SK-N-SH (cell line): ENCODE measurements at regions not wholly inside any gene's neighbourhood (a gene's known extent, or its start where the extent isn't known, plus 50 kb on each side); places are given as distances from the start of the nearest gene placed in this dataset.

ENCODE experiments used
- CTCF ChIA-PET: fragments of 300-600, 350-600 bp; formaldehyde crosslinking; extraction: SDS; loops from one replicate; lab custom pipeline; 2021; lab: Yijun Ruan, JAX
- POLR2A ChIA-PET: fragments of 350-600 bp; sonication (Branson Sonifier 250); formaldehyde crosslinking; extraction: SDS; loops from one replicate; lab custom pipeline; 2020; ENCODE audit warnings: antibody characterized with exemption, inconsistent platforms; lab: Yijun Ruan, JAX
- DNase-seq: peaks from one replicate; pipeline ENCODE4 v3.0.0; 2012
- H2AFZ ChIP-seq: fragments of 200-600 bp; sonication (generic); 2 replicates; pipeline ENCODE4 v1.8.1; 2016; ENCODE audit warnings: antibody characterized with exemption, mild to moderate bottlenecking, low read depth
- H3F3A ChIP-seq: fragments of 200-600 bp; sonication (generic); replicated peaks from 2 replicates; pipeline ENCODE3; 2016; ENCODE audit warnings: antibody characterized with exemption, mild to moderate bottlenecking; ENCODE audit not compliant: insufficient read depth
- H3K27ac ChIP-seq, 2 experiments: fragments of 200-500 bp in 1 of 2; fragments of 200-600 bp in 1 of 2; sonication (Bioruptor generic) in 1 of 2; sonication (generic), shearing (Covaris generic) in 1 of 2; 2 replicates each; pipeline versions ENCODE4 v1.5.1 to v1.6.1; 2014 to 2016; ENCODE audit warnings: low read depth in 2 of 2, inconsistent platforms in 1 of 2, low read length in 1 of 2, mild to moderate bottlenecking in 1 of 2, mixed read lengths in 1 of 2
- H3K27me3 ChIP-seq: fragments of 200-600 bp; sonication (generic), shearing (Covaris generic); 2 replicates; pipeline ENCODE4 v1.6.1; 2016; ENCODE audit warnings: mixed run types; ENCODE audit not compliant: insufficient read depth
- H3K36me3 ChIP-seq, 2 experiments: fragments of 200-500 bp in 1 of 2; fragments of 200-600 bp in 1 of 2; sonication (Bioruptor generic) in 1 of 2; sonication (generic) in 1 of 2; replicated peaks in 1 of 2; 2 replicates each; pipeline versions ENCODE3 to v1.5.1; 2014 to 2016; ENCODE audit warnings: low read length in 1 of 2, mild to moderate bottlenecking in 1 of 2; ENCODE audit not compliant: insufficient read depth in 2 of 2, control insufficient read depth in 1 of 2
- H3K4me1 ChIP-seq, 2 experiments: fragments of 200-500 bp in 1 of 2; fragments of 200-600 bp in 1 of 2; sonication (Bioruptor generic) in 1 of 2; sonication (generic), shearing (Covaris generic) in 1 of 2; 2 replicates each; pipeline versions ENCODE4 v1.5.1 to v1.6.1; 2014 to 2016; ENCODE audit warnings: low read depth in 1 of 2, low read length in 1 of 2, mixed run types in 1 of 2; ENCODE audit not compliant: insufficient read depth in 2 of 2, control insufficient read depth in 1 of 2
- H3K4me2 ChIP-seq: fragments of 200-600 bp; sonication (generic), shearing (Covaris generic); 2 replicates; pipeline ENCODE4 v1.6.1; 2017; ENCODE audit warnings: mixed run types
- H3K4me3 ChIP-seq, 2 experiments: fragments of 200-500 bp in 1 of 2; fragments of 200-600 bp in 1 of 2; sonication (Bioruptor generic) in 1 of 2; sonication (generic), shearing (Covaris generic) in 1 of 2; 2 replicates each; pipeline versions ENCODE4 v1.5.1 to v1.8.1; 2014 to 2016; ENCODE audit warnings: low read depth in 2 of 2, inconsistent platforms in 1 of 2, low read length in 1 of 2, mild to moderate bottlenecking in 1 of 2, mixed read lengths in 1 of 2, moderate library complexity in 1 of 2
- H3K79me2 ChIP-seq: fragments of 200-600 bp; sonication (generic); 2 replicates; pipeline ENCODE4 v1.8.1; 2017; ENCODE audit warnings: mild to moderate bottlenecking; ENCODE audit not compliant: insufficient read depth
- H3K9ac ChIP-seq: fragments of 200-600 bp; sonication (generic); 2 replicates; pipeline ENCODE4 v1.6.1; 2017; ENCODE audit warnings: mixed run types
- H3K9me2 ChIP-seq: fragments of 200-600 bp; sonication (generic); 2 replicates; pipeline ENCODE4 v1.6.1; 2017; ENCODE audit warnings: mixed run types
- H3K9me3 ChIP-seq: fragments of 200-600 bp; sonication (generic); 2 replicates; pipeline ENCODE4 v1.6.1; 2017; ENCODE audit warnings: mixed run types, mild to moderate bottlenecking, moderate library complexity
- H4K20me1 ChIP-seq: fragments of 200-600 bp; sonication (generic); 2 replicates; pipeline ENCODE4 v1.6.1; 2017; ENCODE audit warnings: mild to moderate bottlenecking, mixed run types; ENCODE audit not compliant: insufficient read depth
- CHD2 ChIP-seq: fragments of 150-350 bp; IDR thresholded peaks from 2 replicates; pipeline ENCODE4 v1.6.1; 2018; ENCODE audit warnings: low read length; ENCODE audit not compliant: partially characterized antibody
- ELF1 ChIP-seq: IDR thresholded peaks from 2 replicates; pipeline ENCODE4 v1.4.0; 2012
- EP300 ChIP-seq, 2 experiments: IDR thresholded peaks; 2 replicates each; pipeline versions ENCODE4 v1.4.0 to v1.6.1; 2012; ENCODE audit warnings: borderline replicate concordance in 1 of 2, low read depth in 1 of 2, low read length in 1 of 2
- FOSL2 ChIP-seq: IDR thresholded peaks from 2 replicates; pipeline ENCODE4 v1.4.0; 2012; ENCODE audit warnings: low read depth, mild to moderate bottlenecking, moderate library complexity, borderline replicate concordance
- FOXJ3 ChIP-seq: sonication (generic); formaldehyde crosslinking; IDR thresholded peaks from 2 replicates; pipeline ENCODE4 v1.5.1; 2020; ENCODE audit warnings: mild to moderate bottlenecking, missing genetic modification reagents
- GATA2 ChIP-seq: sonication (generic); formaldehyde crosslinking; IDR thresholded peaks from 2 replicates; pipeline ENCODE4 v1.5.0; 2020; ENCODE audit warnings: mild to moderate bottlenecking, missing genetic modification reagents
- JUND ChIP-seq: IDR thresholded peaks from 2 replicates; pipeline ENCODE4 v1.4.0; 2012
- MEF2A ChIP-seq: IDR thresholded peaks from 2 replicates; pipeline ENCODE4 v1.4.0; 2012; ENCODE audit warnings: low read depth, borderline replicate concordance
- MXI1 ChIP-seq: IDR thresholded peaks from 2 replicates; pipeline ENCODE4 v1.6.1; 2012; ENCODE audit warnings: mild to moderate bottlenecking, low read depth, low read length, improper control_type of control experiment
- NFIC ChIP-seq: IDR thresholded peaks from 2 replicates; pipeline ENCODE4 v1.4.0; 2012; ENCODE audit warnings: borderline replicate concordance
- RAD21 ChIP-seq: IDR thresholded peaks from 2 replicates; pipeline ENCODE4 v1.6.1; 2012; ENCODE audit warnings: mild to moderate bottlenecking, low read length
- RFX5 ChIP-seq: IDR thresholded peaks from 2 replicates; pipeline ENCODE4 v1.6.1; 2012; ENCODE audit warnings: mild to moderate bottlenecking, improper control_type of control experiment, low read length
- RXRA ChIP-seq: IDR thresholded peaks from 2 replicates; pipeline ENCODE4 v1.4.0; 2012; ENCODE audit warnings: low read depth, mild to moderate bottlenecking, borderline replicate concordance
- SIN3A ChIP-seq: IDR thresholded peaks from 2 replicates; pipeline ENCODE4 v1.6.1; 2012; ENCODE audit warnings: low read depth, mild to moderate bottlenecking, low read length, moderate library complexity, borderline replicate concordance
- SMC3 ChIP-seq: IDR thresholded peaks from 2 replicates; pipeline ENCODE4 v1.6.1; 2012; ENCODE audit warnings: low read depth, low read length, improper control_type of control experiment
- TCF12 ChIP-seq: IDR thresholded peaks from 2 replicates; pipeline ENCODE4 v1.4.0; 2012
- YY1 ChIP-seq: IDR thresholded peaks from 2 replicates; pipeline ENCODE4 v1.4.0; 2012; ENCODE audit warnings: low read depth, mild to moderate bottlenecking
- WGBS: methylation state at CpG from one replicate; pipeline ENCODE4 v1.1.6; 2017; ENCODE audit warnings: low lambda C conversion rate; 5-methylcytosine and 5-hydroxymethylcytosine counted together
- TF ChIP-seq, protein P1 (sequence below): fragments of 200-600 bp; sonication (generic); IDR thresholded peaks from 2 replicates; pipeline ENCODE4 v1.6.1; 2017; ENCODE audit warnings: antibody characterized with exemption, mild to moderate bottlenecking, moderate library complexity
- TF ChIP-seq, protein P2 (sequence below): IDR thresholded peaks from 2 replicates; pipeline ENCODE4 v1.4.0; 2012; ENCODE audit warnings: low read depth

GRCh38 chr3:18795078-18795477 is 353.2 kb upstream of the KCNH8 start:
- Histone ChIP-seq H3K27ac (no peak overlapping the region), H3K9ac (no peak overlapping the region), H3K9me3 (no peaks in the 10 kb centered on the region), H3K4me1 (no peaks in the 10 kb centered on the region)
- POLR2A ChIA-PET = no interaction called here
- TF ChIP-seq YY1 (no peak), RFX5 (no peak), ELF1 (no peak), JUND (no peak)
- TF ChIP-seq, protein P1, sequence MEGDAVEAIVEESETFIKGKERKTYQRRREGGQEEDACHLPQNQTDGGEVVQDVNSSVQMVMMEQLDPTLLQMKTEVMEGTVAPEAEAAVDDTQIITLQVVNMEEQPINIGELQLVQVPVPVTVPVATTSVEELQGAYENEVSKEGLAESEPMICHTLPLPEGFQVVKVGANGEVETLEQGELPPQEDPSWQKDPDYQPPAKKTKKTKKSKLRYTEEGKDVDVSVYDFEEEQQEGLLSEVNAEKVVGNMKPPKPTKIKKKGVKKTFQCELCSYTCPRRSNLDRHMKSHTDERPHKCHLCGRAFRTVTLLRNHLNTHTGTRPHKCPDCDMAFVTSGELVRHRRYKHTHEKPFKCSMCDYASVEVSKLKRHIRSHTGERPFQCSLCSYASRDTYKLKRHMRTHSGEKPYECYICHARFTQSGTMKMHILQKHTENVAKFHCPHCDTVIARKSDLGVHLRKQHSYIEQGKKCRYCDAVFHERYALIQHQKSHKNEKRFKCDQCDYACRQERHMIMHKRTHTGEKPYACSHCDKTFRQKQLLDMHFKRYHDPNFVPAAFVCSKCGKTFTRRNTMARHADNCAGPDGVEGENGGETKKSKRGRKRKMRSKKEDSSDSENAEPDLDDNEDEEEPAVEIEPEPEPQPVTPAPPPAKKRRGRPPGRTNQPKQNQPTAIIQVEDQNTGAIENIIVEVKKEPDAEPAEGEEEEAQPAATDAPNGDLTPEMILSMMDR = no peak
- TF ChIP-seq, all 33 proteins: peak for 0
- Histone ChIP-seq H4K20me1 (no peaks in the 10 kb centered on the region), H3K9me2 (no peaks in the 10 kb centered on the region), H3K36me3 (no peaks in the 10 kb centered on the region), H3K4me3 (no peak overlapping the region), H3F3A (no peaks in the 10 kb centered on the region), H3K4me2 (no peak overlapping the region), H3K79me2 (no peaks in the 10 kb centered on the region), H2AFZ (no peak overlapping the region), H3K27me3 (no peaks in the 10 kb centered on the region)
- DNase-seq = no peak
- WGBS = 19% methylated on average over 2 of the region's 2 CpGs
- CTCF ChIA-PET = no interaction called here

- TF ChIP-seq, protein P2, sequence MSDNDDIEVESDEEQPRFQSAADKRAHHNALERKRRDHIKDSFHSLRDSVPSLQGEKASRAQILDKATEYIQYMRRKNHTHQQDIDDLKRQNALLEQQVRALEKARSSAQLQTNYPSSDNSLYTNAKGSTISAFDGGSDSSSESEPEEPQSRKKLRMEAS = no peak
- no peak for TF ChIP-seq RXRA
- TF ChIP-seq MEF2A = no peak
- no peak for TF ChIP-seq TCF12
- TF ChIP-seq RFX5 = no peak
- TF ChIP-seq SIN3A = no peak
- no peak for TF ChIP-seq NFIC
- TF ChIP-seq CHD2 = no peak
- TF ChIP-seq EP300 (IDR thresholded peaks at IDR 0.05; ENCODE audit: borderline replicate concordance in 1 of 2, low read depth in 1 of 2, low read length in 1 of 2) = no peak
- no peak for TF ChIP-seq MXI1
- no peak for TF ChIP-seq JUND
- TF ChIP-seq RAD21 = no peak
- TF ChIP-seq SMC3 = no peak
- no peak for TF ChIP-seq FOXJ3
- no peak for TF ChIP-seq GATA2 (CRISPR knock-in tag)
- no peak for TF ChIP-seq ELF1
- no peak for TF ChIP-seq FOSL2
- Histone ChIP-seq H3K4me3 (no peak overlapping the region), H3F3A (no peaks in the 10 kb centered on the region), H3K4me2 (no peak overlapping the region), H3K27ac (no peak overlapping the region), H3K4me1 (no peaks in the 10 kb centered on the region), H3K9me2 (no peaks in the 10 kb centered on the region), H3K9ac (no peak overlapping the region), H3K27me3 (no peaks in the 10 kb centered on the region), H3K9me3 (no peaks in the 10 kb centered on the region), H4K20me1 (no peaks in the 10 kb centered on the region), H3K79me2 (no peaks in the 10 kb centered on the region), H3K36me3 (no peaks in the 10 kb centered on the region), H2AFZ (no peak overlapping the region)
- no peak for DNase-seq
- WGBS = 71% methylated on average over 9 of the region's 10 CpGs
- POLR2A ChIA-PET = no interaction called here
- CTCF ChIA-PET = interaction anchor here (1.6 kb wide), 1 partner anchor 33 kb away, joined by 6 read pairs; no protein-coding TSS in a partner anchor
These were observed 356.6 kb upstream of the KCNH8 start for GRCh38 chr3:18791752-18792151.
